HG03135 (cell line): ENCODE measurements at regions not wholly inside any gene's neighbourhood (a gene's known extent, or its start where the extent isn't known, plus 50 kb on each side); places are given as distances from the start of the nearest gene placed in this dataset.

Experiments
- ATAC-seq: cut with Tn5 transposase; IDR thresholded peaks from one replicate; pipeline ENCODE4 v1.9.1; 2021; ENCODE audit warnings: mild to moderate bottlenecking, moderate library complexity; ENCODE audit not compliant: unreplicated experiment

- ATAC-seq = no peak
Observed at GRCh38 chr15:94535298-94536048, 304.1 kb downstream of the MCTP2 start.

- ATAC-seq = no peak
Observed at GRCh38 chr15:94536549-94536948, 305.2 kb downstream of the MCTP2 start.

- no peak for ATAC-seq
Observed at GRCh38 chr15:94538280-94538679, 306.9 kb downstream of the MCTP2 start.

- no peak for ATAC-seq
Observed at GRCh38 chr15:94542391-94542790, 311.0 kb downstream of the MCTP2 start.

GRCh38 chr15:94546808-94547207 lies 315.4 kb downstream of the MCTP2 start:
- no peak for ATAC-seq

- no peak for ATAC-seq
Observed at GRCh38 chr15:94547711-94548110, 316.4 kb downstream of the MCTP2 start.

GRCh38 chr15:94555841-94556519 lies 324.6 kb downstream of the MCTP2 start:
- no peak for ATAC-seq

- ATAC-seq = no peak
Observed at GRCh38 chr15:94561036-94561689, 329.8 kb downstream of the MCTP2 start.

GRCh38 chr15:94563456-94563855 lies 332.1 kb downstream of the MCTP2 start:
- ATAC-seq = no peak

- peak; percentile 82 for ATAC-seq
Observed at GRCh38 chr15:94576889-94577533, 345.6 kb downstream of the MCTP2 start.

- no peak for ATAC-seq
Observed at GRCh38 chr15:94579286-94579685, 347.9 kb downstream of the MCTP2 start.

GRCh38 chr15:94580211-94580885 lies 349.0 kb downstream of the MCTP2 start:
- ATAC-seq = no peak

- peak; percentile 48 for ATAC-seq
Observed at GRCh38 chr15:94582368-94582767, 351.0 kb downstream of the MCTP2 start.

GRCh38 chr15:94584833-94585244 lies 353.5 kb downstream of the MCTP2 start:
- ATAC-seq = peak; percentile 78

GRCh38 chr15:94586099-94586498 lies 354.7 kb downstream of the MCTP2 start:
- ATAC-seq = peak; percentile 57

- no peak for ATAC-seq
Observed at GRCh38 chr15:94587113-94587512, 355.8 kb downstream of the MCTP2 start.

- ATAC-seq = no peak
Observed at GRCh38 chr15:94588993-94589392, 357.6 kb downstream of the MCTP2 start.

GRCh38 chr15:94592495-94592894 lies 361.1 kb downstream of the MCTP2 start:
- no peak for ATAC-seq

- no peak for ATAC-seq
Observed at GRCh38 chr15:94596707-94597106, 365.3 kb downstream of the MCTP2 start.

- ATAC-seq = no peak
Observed at GRCh38 chr15:94600505-94600904, 369.1 kb downstream of the MCTP2 start.
